HG03139 (cell line): ENCODE measurements at regions not wholly inside any gene's neighbourhood (a gene's known extent, or its start where the extent isn't known, plus 50 kb on each side); places are given as distances from the start of the nearest gene placed in this dataset.

ENCODE experiments used
- ATAC-seq: cut with Tn5 transposase; IDR thresholded peaks from one replicate; pipeline ENCODE4 v1.9.1; 2021; ENCODE audit not compliant: unreplicated experiment

GRCh38 chr4:34790131-34790530 is 1454.2 kb downstream of the ARAP2 start:
- no peak for ATAC-seq

- ATAC-seq, result no peak
These were observed 1453.1 kb downstream of the ARAP2 start for GRCh38 chr4:34791209-34791608.

GRCh38 chr4:34800953-34801352 is 1443.4 kb downstream of the ARAP2 start:
- no peak for ATAC-seq

GRCh38 chr4:34814266-34814665 is 1430.0 kb downstream of the ARAP2 start:
- no peak for ATAC-seq

GRCh38 chr4:34824515-34824914 is 1419.8 kb downstream of the ARAP2 start:
- ATAC-seq, result no peak

- ATAC-seq, result no peak
These were observed 1417.7 kb downstream of the ARAP2 start for GRCh38 chr4:34826660-34827059.

- no peak for ATAC-seq
These were observed 1398.4 kb downstream of the ARAP2 start for GRCh38 chr4:34845926-34846325.

- no peak for ATAC-seq
These were observed 1393.9 kb downstream of the ARAP2 start for GRCh38 chr4:34850421-34850820.

GRCh38 chr4:34850968-34851367 is 1393.3 kb downstream of the ARAP2 start:
- no peak for ATAC-seq

GRCh38 chr4:34851411-34851810 is 1392.9 kb downstream of the ARAP2 start:
- ATAC-seq, result no peak

GRCh38 chr4:34854451-34854850 is 1389.9 kb downstream of the ARAP2 start:
- no peak for ATAC-seq

GRCh38 chr4:34861666-34862065 is 1382.6 kb downstream of the ARAP2 start:
- no peak for ATAC-seq

GRCh38 chr4:34878961-34879360 is 1365.4 kb downstream of the ARAP2 start:
- no peak for ATAC-seq

- ATAC-seq, result no peak
These were observed 1364.1 kb downstream of the ARAP2 start for GRCh38 chr4:34880246-34880645.

GRCh38 chr4:34891892-34892291 is 1352.4 kb downstream of the ARAP2 start:
- no peak for ATAC-seq

- no peak for ATAC-seq
These were observed 1350.9 kb downstream of the ARAP2 start for GRCh38 chr4:34893382-34893781.

GRCh38 chr4:34920032-34920431 is 1324.3 kb downstream of the ARAP2 start:
- ATAC-seq, result no peak

- ATAC-seq, result no peak
These were observed 1322.9 kb downstream of the ARAP2 start for GRCh38 chr4:34921391-34921790.

- ATAC-seq, result no peak
These were observed 1322.0 kb downstream of the ARAP2 start for GRCh38 chr4:34922325-34922724.

- no peak for ATAC-seq
These were observed 1311.7 kb downstream of the ARAP2 start for GRCh38 chr4:34932591-34932990.

- no peak for ATAC-seq
These were observed 1308.6 kb downstream of the ARAP2 start for GRCh38 chr4:34935739-34936138.

GRCh38 chr4:34939073-34939472 is 1305.2 kb downstream of the ARAP2 start:
- no peak for ATAC-seq

- no peak for ATAC-seq
These were observed 1300.5 kb downstream of the ARAP2 start for GRCh38 chr4:34943741-34944386.
